Endothelial cell of umbilical vein (primary cell): ENCODE measurements at regions not wholly inside any gene's neighbourhood (a gene's known extent, or its start where the extent isn't known, plus 50 kb on each side); places are given as distances from the start of the nearest gene placed in this dataset.

ENCODE experiments used
- BruUV-seq: library from RNA; stranded (reverse); fragments of 400-500 nt; replicated peaks from 2 replicates; lab custom pipeline; 2021; lab: Mats Ljungman, UMichigan
- CTCF ChIA-PET: fragments of 300-600, 350-600 bp; sonication (Branson Sonifier 250); formaldehyde crosslinking; loops from one replicate; lab custom pipeline; 2021; ENCODE audit warnings: antibody characterized with exemption, inconsistent platforms; lab: Charles Lee
- POLR2A ChIA-PET: fragments of 300-600, 350-600 bp; sonication (Branson Sonifier 250); formaldehyde crosslinking; loops from one replicate; lab custom pipeline; 2021; ENCODE audit warnings: antibody characterized with exemption, inconsistent platforms; lab: Charles Lee
- DNase-seq: peaks from one replicate; pipeline ENCODE4 v3.0.0-alpha.2; 2011; ENCODE audit warnings: low read depth, low spot score
- FAIRE-seq: peaks from 2 replicates; lab custom pipeline; 2011; peaks lifted over from hg19 to GRCh38; lab: Jason Lieb, UNC
- H2AFZ ChIP-seq: 2 replicates; pipeline ENCODE4 v1.6.0; 2012; ENCODE audit warnings: low read depth, low read length, control low read depth, inconsistent platforms
- H3K27ac ChIP-seq: 2 replicates; pipeline ENCODE4 v1.5.1; 2011; ENCODE audit warnings: low read depth, mild to moderate bottlenecking, control low read depth, low read length, moderate library complexity; ENCODE audit not compliant: insufficient read depth
- H3K27me3 ChIP-seq, 2 experiments: 2 replicates each; pipeline versions ENCODE4 v1.6.0 to v1.6.1; 2011; ENCODE audit warnings: low read length in 2 of 2, mixed read lengths in 1 of 2; ENCODE audit not compliant: control insufficient read depth in 2 of 2, insufficient read depth in 2 of 2
- H3K36me3 ChIP-seq, 2 experiments: 2 replicates in 1 of 2; 3 replicates in 1 of 2; pipeline ENCODE4 v1.5.1; 2011; ENCODE audit warnings: low read length in 2 of 2, mild to moderate bottlenecking in 1 of 2, moderate library complexity in 1 of 2; ENCODE audit not compliant: control insufficient read depth in 2 of 2, insufficient read depth in 2 of 2; ENCODE audit errors: extremely low read depth in 1 of 2
- H3K4me1 ChIP-seq: 3 replicates; pipeline ENCODE4 v1.5.1; 2011; ENCODE audit warnings: mild to moderate bottlenecking, low read length; ENCODE audit not compliant: control insufficient read depth, insufficient read depth; ENCODE audit errors: extremely low read depth
- H3K4me2 ChIP-seq: 2 replicates; pipeline ENCODE4 v1.6.1; 2011; ENCODE audit warnings: low read length, control low read depth, mixed read lengths; ENCODE audit not compliant: insufficient read depth
- H3K4me3 ChIP-seq, 3 experiments: fragments of 200-600 bp in 1 of 3; sonication (generic), shearing (Covaris generic) in 1 of 3; replicated peaks in 1 of 3; 2 replicates each; pipeline ENCODE4 v1.5.1; 2011 to 2016; ENCODE audit warnings: control low read depth in 3 of 3, low read length in 3 of 3, mild to moderate bottlenecking in 2 of 3, inconsistent platforms in 1 of 3, low read depth in 1 of 3, moderate library complexity in 1 of 3; ENCODE audit not compliant: insufficient read depth in 1 of 3
- H3K79me2 ChIP-seq: 2 replicates; pipeline ENCODE4 v1.6.0; 2012; ENCODE audit warnings: low read length, inconsistent platforms; ENCODE audit not compliant: control insufficient read depth, insufficient read depth
- H3K9ac ChIP-seq: replicated peaks from 2 replicates; pipeline ENCODE3; 2011; ENCODE audit warnings: low read length, control low read depth; ENCODE audit not compliant: insufficient read depth; ENCODE audit errors: extremely low read depth
- H3K9me1 ChIP-seq: replicated peaks from 3 replicates; pipeline ENCODE4 v1.6.0; 2011; ENCODE audit warnings: mild to moderate bottlenecking, low read length; ENCODE audit not compliant: control insufficient read depth, insufficient read depth; ENCODE audit errors: extremely low read depth
- H3K9me3 ChIP-seq: replicated peaks from 2 replicates; pipeline ENCODE4 v1.5.1; 2012; ENCODE audit warnings: low read length, inconsistent platforms; ENCODE audit not compliant: control insufficient read depth, insufficient read depth
- H4K20me1 ChIP-seq: replicated peaks from 2 replicates; pipeline ENCODE3; 2011; ENCODE audit warnings: mild to moderate bottlenecking, low read length; ENCODE audit not compliant: control insufficient read depth, insufficient read depth; ENCODE audit errors: extremely low read depth
- EZH2 ChIP-seq: IDR thresholded peaks from 2 replicates; pipeline ENCODE4 v1.6.1; 2012; ENCODE audit warnings: borderline replicate concordance, low read depth, mild to moderate bottlenecking, moderate library complexity, low read length, inconsistent platforms; ENCODE audit not compliant: severe bottlenecking
- FOS ChIP-seq: IDR thresholded peaks from 2 replicates; pipeline ENCODE4 v1.6.1; 2011; ENCODE audit warnings: mild to moderate bottlenecking, low read length, moderate library complexity, borderline replicate concordance; ENCODE audit not compliant: insufficient read depth
- GATA2 ChIP-seq: IDR thresholded peaks from 2 replicates; pipeline ENCODE4 v1.7.0; 2011; ENCODE audit warnings: low read depth, mild to moderate bottlenecking, moderate library complexity, mixed read lengths, low read length; ENCODE audit not compliant: insufficient read length, insufficient read depth
- JUN ChIP-seq: IDR thresholded peaks from 2 replicates; pipeline ENCODE4 v1.6.1; 2011; ENCODE audit warnings: borderline replicate concordance, low read depth; ENCODE audit not compliant: insufficient read length, insufficient read depth
- MAX ChIP-seq: IDR thresholded peaks from 2 replicates; pipeline ENCODE4 v1.6.1; 2011; ENCODE audit not compliant: insufficient read depth, insufficient read length
- MYC ChIP-seq: IDR thresholded peaks from one replicate; pipeline ENCODE4 v1.6.1; 2011; ENCODE audit warnings: mild to moderate bottlenecking, low read depth, low read length
- POLR2A ChIP-seq: IDR thresholded peaks from 2 replicates; pipeline ENCODE4 v1.6.1; 2012; ENCODE audit warnings: low read depth, mild to moderate bottlenecking, control low read depth, low read length
- POLR2AphosphoS5 ChIP-seq: IDR thresholded peaks from 2 replicates; pipeline ENCODE4 v1.6.1; 2012; ENCODE audit warnings: low read depth, mild to moderate bottlenecking, control low read depth, low read length, moderate library complexity; ENCODE audit not compliant: insufficient read depth
- dilution Hi-C: fragments of 300-500 bp; cut with MboI; formaldehyde crosslinking; loops from one replicate; pipeline ENCODE4 v1.15.0; 2019; ENCODE audit warnings: low sequenced_read_pairs; ENCODE audit not compliant: extremely low pct_ligation_motif_present
- intact Hi-C: fragments of 100-400 bp; cut with micrococcal nuclease; formaldehyde crosslinking; loops from one replicate; pipeline ENCODE4 v1.10.0; 2022
- TF ChIP-seq, protein P1 (sequence below), 2 donors: IDR thresholded peaks; 1 replicate in 1 of 2; 2 replicates in 1 of 2; pipeline ENCODE4 v1.5.1; 2011; ENCODE audit warnings: low read length in 2 of 2, mild to moderate bottlenecking in 2 of 2, moderate library complexity in 2 of 2, control low read depth in 1 of 2, inconsistent platforms in 1 of 2, low read depth in 1 of 2; ENCODE audit not compliant: insufficient read depth in 1 of 2; ENCODE audit errors: extremely low read depth in 1 of 2

DNA sequence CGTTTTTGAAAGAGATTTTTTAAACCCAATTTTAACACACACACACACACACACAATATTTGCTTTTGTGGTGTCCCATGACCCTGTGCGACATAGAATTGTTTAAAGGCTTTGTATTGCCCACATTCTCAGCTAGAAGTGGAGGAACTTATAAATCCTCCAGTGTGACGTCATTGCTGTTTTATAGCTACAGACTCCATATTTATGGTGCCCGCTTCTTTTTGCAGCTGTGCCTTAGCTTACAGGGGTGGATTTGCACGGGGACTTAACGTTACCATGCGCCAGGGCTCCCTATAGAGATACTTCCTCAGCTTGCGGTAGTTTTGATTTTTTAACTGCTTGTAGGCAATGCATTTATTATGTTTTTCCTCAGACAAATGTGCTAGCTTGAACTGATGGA, 101.9 kb upstream of the SMIM21 start:
- H3K79me2 ChIP-seq: no peaks in the 10 kb centered on the region
- dilution Hi-C loops: no loop called here
- no peaks in the 10 kb centered on the region for H3K9me1 ChIP-seq
- no peak overlapping the region for H2AFZ ChIP-seq
- no peak overlapping the region for H3K27ac ChIP-seq
- BruUV-seq: no TSS peak
- FAIRE-seq (no peak), DNase-seq (no peak)
- no peaks in the 10 kb centered on the region for H3K27me3 ChIP-seq
- H3K4me2 ChIP-seq: no peak overlapping the region
- ChIA-PET POLR2A (no interaction called here), CTCF (no interaction called here)
- H3K4me3 ChIP-seq: no peak overlapping the region
- TF ChIP-seq EZH2 (no peak), FOS (no peak), POLR2AphosphoS5 (no peak), MAX (no peak), POLR2A (no peak), JUN (no peak), MYC (no peak), GATA2 (no peak)
- TF ChIP-seq, protein P1, sequence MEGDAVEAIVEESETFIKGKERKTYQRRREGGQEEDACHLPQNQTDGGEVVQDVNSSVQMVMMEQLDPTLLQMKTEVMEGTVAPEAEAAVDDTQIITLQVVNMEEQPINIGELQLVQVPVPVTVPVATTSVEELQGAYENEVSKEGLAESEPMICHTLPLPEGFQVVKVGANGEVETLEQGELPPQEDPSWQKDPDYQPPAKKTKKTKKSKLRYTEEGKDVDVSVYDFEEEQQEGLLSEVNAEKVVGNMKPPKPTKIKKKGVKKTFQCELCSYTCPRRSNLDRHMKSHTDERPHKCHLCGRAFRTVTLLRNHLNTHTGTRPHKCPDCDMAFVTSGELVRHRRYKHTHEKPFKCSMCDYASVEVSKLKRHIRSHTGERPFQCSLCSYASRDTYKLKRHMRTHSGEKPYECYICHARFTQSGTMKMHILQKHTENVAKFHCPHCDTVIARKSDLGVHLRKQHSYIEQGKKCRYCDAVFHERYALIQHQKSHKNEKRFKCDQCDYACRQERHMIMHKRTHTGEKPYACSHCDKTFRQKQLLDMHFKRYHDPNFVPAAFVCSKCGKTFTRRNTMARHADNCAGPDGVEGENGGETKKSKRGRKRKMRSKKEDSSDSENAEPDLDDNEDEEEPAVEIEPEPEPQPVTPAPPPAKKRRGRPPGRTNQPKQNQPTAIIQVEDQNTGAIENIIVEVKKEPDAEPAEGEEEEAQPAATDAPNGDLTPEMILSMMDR (IDR thresholded peaks at IDR 0.05; ENCODE audit: extremely low read depth in 1 of 2, insufficient read depth in 1 of 2, low read depth in 1 of 2, low read length in 2 of 2): no peak
- no peak overlapping the region for H3K9ac ChIP-seq
- no peaks in the 10 kb centered on the region for H3K36me3 ChIP-seq
- no peaks in the 10 kb centered on the region for H3K9me3 ChIP-seq
- H4K20me1 ChIP-seq: no peaks in the 10 kb centered on the region
- no peaks in the 10 kb centered on the region for H3K4me1 ChIP-seq
- intact Hi-C loops: no loop called here
